ENCODE measurements at regions not wholly inside any gene's neighbourhood (a gene's known extent, or its start where the extent isn't known, plus 50 kb on each side); places are given as distances from the start of the nearest gene placed in this dataset.

- H3K27me3 Mint-ChIP-seq (ENCODE audit: low read depth): no peaks in the 10 kb centered on the region
- DNase-seq (ENCODE audit: low spot score in 2 of 2, unreplicated experiment in 2 of 2): no peak
- TF ChIP-seq CTCF (IDR thresholded peaks at IDR 0.05; ENCODE audit: unreplicated experiment): no peak
- H3K27ac Mint-ChIP-seq: no peak overlapping the region
- H3K4me1 Mint-ChIP-seq: no peaks in the 10 kb centered on the region
- H3K36me3 Mint-ChIP-seq: no peaks in the 10 kb centered on the region
- H3K4me3 Mint-ChIP-seq: no peak overlapping the region
- H3K9me3 Mint-ChIP-seq: peaks cover 81% of the 10 kb centered on the region
Observed at GRCh38 chr10:42491801-42492200, 146.6 kb downstream of the ZNF33B start.

DNA sequence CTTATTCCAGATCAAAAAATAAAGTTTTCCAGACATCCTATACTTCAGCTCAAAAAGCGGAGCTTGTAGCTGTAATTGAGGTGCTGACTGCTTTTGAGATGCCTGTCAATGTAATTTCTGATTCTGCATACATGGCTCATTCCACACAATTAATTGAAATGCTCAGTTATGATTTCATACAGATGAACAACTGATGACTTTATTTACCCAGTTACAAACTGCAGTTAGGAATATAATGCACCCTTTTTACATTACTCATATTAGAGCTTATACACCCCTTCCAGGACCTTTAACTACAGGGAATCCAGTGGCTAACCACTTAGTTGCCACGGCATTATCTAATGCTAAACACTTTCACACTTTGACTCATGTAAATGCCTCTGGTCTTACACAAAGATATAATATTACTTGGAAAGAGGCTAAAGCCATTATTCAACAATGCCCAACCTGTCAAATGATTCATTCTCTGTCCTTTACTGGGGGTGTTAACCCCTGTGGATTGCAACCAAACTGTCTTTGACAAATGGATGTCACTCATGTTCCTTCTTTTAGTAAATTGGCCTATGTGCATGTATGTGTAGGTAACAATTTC is 147.3 kb downstream of the ZNF33B start:
- DNase-seq (ENCODE audit: low spot score in 2 of 2, unreplicated experiment in 2 of 2): no peak
- H3K27ac Mint-ChIP-seq: no peak overlapping the region
- no peaks in the 10 kb centered on the region for H3K4me1 Mint-ChIP-seq
- H3K27me3 Mint-ChIP-seq (ENCODE audit: low read depth): no peaks in the 10 kb centered on the region
- H3K9me3 Mint-ChIP-seq: peaks cover 86% of the 10 kb centered on the region
- H3K4me3 Mint-ChIP-seq: no peak overlapping the region
- H3K36me3 Mint-ChIP-seq: no peaks in the 10 kb centered on the region
- no peak for TF ChIP-seq CTCF (IDR thresholded peaks at IDR 0.05; ENCODE audit: unreplicated experiment)

GRCh38 chr10:42490368-42490767 is 148.0 kb downstream of the ZNF33B start:
- no peak for DNase-seq (ENCODE audit: low spot score in 2 of 2, unreplicated experiment in 2 of 2)
- H3K27ac Mint-ChIP-seq: no peak overlapping the region
- no peak for TF ChIP-seq CTCF (IDR thresholded peaks at IDR 0.05; ENCODE audit: unreplicated experiment)
- H3K4me3 Mint-ChIP-seq: no peak overlapping the region
- H3K36me3 Mint-ChIP-seq: no peaks in the 10 kb centered on the region
- H3K27me3 Mint-ChIP-seq (ENCODE audit: low read depth): no peaks in the 10 kb centered on the region
- peaks cover 89% of the 10 kb centered on the region for H3K9me3 Mint-ChIP-seq
- no peaks in the 10 kb centered on the region for H3K4me1 Mint-ChIP-seq

DNA sequence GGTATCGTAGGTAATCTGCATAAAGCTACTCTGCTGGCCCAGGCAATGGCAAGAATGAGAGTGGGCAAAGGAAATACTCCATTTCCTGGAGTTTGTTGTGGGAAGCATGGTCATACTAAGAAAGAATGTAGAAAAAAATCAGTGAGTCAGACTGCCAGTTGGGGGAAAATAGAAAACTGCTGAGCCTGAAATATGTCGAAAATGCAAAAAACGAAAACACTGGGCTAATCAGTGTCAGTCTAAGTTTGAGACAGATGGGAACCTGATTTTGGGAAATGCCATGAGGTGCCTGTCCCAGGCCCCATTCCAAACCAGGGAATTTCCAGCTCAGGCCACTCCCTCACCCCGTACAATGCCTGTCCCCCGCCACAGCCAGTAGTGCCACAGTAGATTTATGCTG is 150.0 kb downstream of the ZNF33B start:
- no peak for TF ChIP-seq CTCF (IDR thresholded peaks at IDR 0.05; ENCODE audit: unreplicated experiment)
- no peak for DNase-seq (ENCODE audit: low spot score in 2 of 2, unreplicated experiment in 2 of 2)
- Mint-ChIP-seq H3K9me3 (peaks cover 81% of the 10 kb centered on the region), H3K4me3 (no peak overlapping the region), H3K27me3 (ENCODE audit: low read depth) (no peaks in the 10 kb centered on the region), H3K27ac (no peak overlapping the region), H3K36me3 (no peaks in the 10 kb centered on the region), H3K4me1 (no peaks in the 10 kb centered on the region)

DNA sequence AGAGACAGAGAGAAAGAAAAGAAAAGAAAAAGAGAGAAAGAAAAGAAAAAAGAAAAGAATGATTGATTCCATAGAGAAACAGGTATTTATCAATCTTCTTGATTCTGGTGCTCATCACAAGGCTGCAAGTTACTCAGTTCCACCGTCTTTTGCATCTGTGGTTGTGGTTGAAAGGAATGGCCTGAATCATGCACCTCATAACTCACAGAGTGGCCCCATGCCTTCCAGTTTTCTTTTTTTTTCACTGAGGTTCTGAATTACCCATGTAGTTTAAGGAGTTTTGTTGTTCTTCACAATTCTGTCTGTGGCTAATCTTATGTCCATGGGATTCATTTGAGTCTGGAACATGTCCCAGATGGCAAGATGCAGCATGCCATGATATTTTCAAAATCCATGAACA is 156.0 kb downstream of the ZNF33B start:
- no peaks in the 10 kb centered on the region for H3K36me3 Mint-ChIP-seq
- H3K27me3 Mint-ChIP-seq (ENCODE audit: low read depth): no peaks in the 10 kb centered on the region
- DNase-seq (ENCODE audit: low spot score in 2 of 2, unreplicated experiment in 2 of 2): no peak
- H3K4me1 Mint-ChIP-seq: no peaks in the 10 kb centered on the region
- peaks cover 59% of the 10 kb centered on the region for H3K9me3 Mint-ChIP-seq
- TF ChIP-seq CTCF (IDR thresholded peaks at IDR 0.05; ENCODE audit: unreplicated experiment): no peak
- no peak overlapping the region for H3K27ac Mint-ChIP-seq
- no peak overlapping the region for H3K4me3 Mint-ChIP-seq

GRCh38 chr10:42479057-42479456 is 159.3 kb downstream of the ZNF33B start:
- H3K36me3 Mint-ChIP-seq: peaks cover 6% of the 10 kb centered on the region
- no peak for DNase-seq (ENCODE audit: low spot score in 2 of 2, unreplicated experiment in 2 of 2)
- H3K4me3 Mint-ChIP-seq: no peak overlapping the region
- no peak for TF ChIP-seq CTCF (IDR thresholded peaks at IDR 0.05; ENCODE audit: unreplicated experiment)
- H3K9me3 Mint-ChIP-seq: peaks cover 58% of the 10 kb centered on the region
- H3K4me1 Mint-ChIP-seq: no peaks in the 10 kb centered on the region
- no peaks in the 10 kb centered on the region for H3K27me3 Mint-ChIP-seq (ENCODE audit: low read depth)
- no peak overlapping the region for H3K27ac Mint-ChIP-seq

All from mesothelial cell of epicardium (in vitro differentiated cells).